ENCODE measurements at regions not wholly inside any gene's neighbourhood (a gene's known extent, or its start where the extent isn't known, plus 50 kb on each side); places are given as distances from the start of the nearest gene placed in this dataset.

DNA sequence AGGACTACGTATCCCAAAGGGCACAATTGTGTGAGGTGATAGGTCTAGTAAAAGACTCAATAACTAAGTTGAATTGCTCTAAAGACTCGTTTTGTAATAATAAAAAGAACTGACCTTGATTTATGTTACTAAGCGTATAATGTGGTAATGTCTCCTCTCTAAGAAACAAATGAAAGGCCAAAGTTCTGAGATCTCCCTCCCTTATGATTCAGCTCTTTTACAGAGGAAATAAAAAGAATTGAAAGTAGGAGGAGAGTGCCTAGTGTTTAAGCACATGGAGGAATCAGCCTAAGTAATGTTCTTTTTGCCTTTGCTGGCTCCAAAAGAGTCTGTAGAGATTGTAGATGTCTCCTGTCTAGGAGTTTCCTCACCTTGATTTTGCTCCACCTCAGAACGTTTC, 98.0 kb downstream of the ARL4A start:
- DNase-seq = no peak

DNA sequence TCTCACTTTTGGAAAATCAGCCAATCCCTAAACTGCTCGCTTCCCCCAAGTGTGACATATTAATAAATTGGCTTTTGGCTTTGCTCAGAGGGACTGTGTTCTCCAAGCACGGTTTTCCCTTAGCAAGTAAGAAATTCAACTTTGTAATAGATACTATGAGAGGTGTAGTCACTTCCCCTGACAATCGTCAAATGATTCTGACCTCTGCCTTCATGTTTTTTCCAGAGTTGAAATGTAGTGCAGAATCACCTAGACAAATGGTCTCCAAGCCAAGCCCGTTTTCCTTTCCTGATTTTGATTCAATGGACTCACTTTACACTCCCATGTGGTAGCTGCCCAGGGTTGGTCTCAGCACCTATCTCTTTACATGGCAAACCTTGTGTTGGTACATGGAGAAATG, 99.1 kb downstream of the ARL4A start:
- DNase-seq = no peak

DNA sequence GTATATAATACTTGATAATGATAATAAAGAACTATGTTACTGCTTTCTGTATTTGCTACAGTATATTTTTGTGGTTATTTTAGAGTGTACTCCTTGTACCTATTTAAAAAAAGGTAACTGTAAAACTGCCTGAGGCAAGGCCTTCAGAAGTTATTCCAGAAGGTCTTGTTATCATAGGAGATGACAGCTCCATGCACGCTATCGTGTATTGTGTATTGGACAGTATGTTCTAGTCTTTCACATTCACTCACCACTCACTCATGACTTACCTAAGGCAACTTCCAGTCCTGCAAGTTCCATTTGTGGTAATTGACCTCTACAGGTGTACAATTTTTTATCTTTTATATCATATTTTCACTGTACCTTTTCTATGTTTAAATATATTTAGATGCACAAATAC, 100.7 kb downstream of the ARL4A start:
- no peak for DNase-seq

DNA sequence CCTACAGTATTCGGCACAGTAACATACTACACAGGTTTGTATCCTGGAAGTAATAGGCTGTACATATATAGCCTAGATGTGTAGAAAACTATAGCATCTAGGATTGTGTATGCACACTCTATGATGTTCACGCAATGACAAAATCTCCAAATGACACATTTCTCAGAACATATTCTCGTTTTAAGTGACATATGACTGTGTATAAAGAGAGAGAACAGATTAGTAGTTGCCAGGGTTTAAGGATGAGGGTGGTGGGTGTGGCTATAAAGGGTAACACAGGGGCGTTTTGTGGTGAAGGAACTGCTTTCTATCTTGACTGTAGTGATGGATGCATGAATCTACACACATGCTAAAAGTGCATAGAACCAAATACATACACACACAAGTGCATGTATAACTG, 101.2 kb downstream of the ARL4A start:
- no peak for DNase-seq

DNA sequence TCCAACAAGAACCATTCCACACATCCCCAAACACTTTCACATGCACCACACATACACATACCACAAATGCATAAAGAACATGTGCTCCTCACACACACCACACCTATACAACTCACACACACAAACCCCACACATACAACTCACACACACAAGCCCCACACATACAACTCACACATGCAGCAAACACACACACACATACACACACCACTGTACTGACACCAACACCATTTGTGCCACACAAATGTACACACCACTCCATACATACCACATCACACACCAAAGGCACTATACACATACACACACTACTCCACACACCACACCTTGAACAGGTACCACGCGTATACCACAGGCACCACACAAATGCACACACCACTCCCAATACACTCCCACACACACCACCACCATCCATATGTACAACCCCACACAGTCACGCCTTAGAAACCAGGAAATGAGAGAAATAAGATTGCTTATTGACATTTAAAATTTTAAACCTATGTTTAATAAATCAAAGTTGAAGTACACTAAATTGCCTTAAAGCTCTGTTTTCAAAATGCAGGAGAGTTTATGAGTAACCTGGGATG, 107.4 kb downstream of the ARL4A start:
- DNase-seq = no peak

DNA sequence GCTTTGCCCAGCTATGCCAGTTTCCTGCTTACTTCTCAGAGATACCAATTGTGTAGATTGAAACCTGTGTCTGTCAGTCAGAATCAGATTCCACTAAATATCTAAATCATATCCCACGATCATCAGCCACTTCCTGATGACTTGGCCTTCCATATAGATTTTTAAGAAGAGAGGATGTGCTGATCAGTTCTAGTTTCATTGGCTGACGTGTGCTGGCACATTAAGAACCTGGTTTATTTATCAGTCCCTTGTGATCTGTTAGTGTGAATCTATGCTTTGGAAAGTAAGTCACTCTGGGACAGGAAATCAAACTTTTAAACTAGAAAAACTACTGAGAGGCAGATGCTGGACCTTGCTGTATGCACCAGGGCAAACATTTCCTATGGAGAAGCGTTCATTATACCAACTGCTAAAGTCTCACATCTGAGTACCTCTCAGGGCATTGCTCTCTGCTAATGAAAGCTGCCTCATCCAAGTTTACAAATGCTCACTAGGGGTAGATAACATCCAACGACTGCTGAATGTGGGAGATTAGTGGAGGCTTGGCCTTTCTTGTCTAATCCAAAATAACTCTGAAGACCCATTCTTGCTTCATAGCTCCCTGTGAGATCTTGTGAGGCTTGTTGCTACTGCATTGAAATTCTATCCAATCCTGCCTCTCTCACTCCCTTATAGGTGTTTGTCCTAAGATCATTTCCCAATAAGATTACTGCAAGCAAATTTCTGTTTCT, 109.1 kb downstream of the ARL4A start:
- no peak for DNase-seq

DNA sequence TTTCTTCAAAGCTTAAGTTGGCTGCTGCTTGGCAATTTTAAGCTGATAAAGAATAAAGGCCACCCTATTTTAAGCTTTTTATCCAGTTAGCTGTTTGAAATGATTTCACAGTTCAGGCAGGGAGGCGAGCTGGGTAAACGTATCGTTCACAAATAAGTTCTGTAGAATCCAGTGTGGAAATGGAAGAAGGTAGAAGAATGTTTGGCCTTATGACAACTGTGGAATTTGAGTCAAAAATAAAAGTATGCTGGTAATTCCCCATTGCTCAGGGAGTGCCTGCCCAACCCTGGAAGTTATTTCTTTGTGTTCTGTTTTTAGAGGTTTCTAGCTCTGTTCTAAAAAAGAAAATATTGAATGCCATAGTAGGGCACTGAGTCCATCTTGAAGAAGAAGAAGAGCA, 113.1 kb downstream of the ARL4A start:
- no peak for DNase-seq

DNA sequence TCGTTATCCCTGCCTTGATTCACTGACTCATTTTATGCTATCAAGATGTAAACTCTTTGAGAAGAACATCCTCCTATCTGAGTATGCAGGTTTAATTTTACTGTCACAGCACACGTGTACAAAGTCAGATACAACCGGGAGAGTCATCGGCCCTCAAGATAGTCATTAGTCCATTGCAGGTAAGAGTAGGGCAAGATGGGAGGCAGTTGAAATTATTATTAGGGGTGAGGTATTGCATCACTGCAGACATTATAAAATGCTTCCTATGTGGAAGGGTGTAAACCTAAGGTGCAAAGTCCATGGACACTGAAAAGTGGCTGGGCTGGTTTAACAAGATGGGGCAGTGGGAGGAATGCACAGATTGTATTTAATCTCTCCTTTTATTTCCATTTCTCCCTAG, 113.7 kb downstream of the ARL4A start:
- no peak for DNase-seq

DNA sequence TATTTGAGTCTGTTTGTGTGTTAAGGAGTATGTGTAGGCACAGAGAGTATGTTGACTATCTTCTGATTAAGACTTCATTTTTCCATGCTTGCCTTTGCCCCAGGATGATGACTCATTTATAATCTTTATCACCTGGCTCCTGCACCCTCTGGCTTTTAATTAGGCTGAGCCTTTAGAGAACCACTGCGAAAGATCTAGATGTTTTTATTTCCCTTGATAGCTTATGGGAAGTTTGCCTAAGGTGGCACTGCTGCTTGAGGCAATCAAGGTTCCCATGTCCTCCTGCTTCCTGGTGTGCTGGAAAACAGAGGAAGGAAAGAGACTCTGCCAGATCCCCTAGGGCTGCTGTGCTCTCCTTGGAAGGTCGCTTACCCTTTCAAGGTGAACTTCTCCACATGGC, 114.6 kb downstream of the ARL4A start:
- no peak for DNase-seq

DNA sequence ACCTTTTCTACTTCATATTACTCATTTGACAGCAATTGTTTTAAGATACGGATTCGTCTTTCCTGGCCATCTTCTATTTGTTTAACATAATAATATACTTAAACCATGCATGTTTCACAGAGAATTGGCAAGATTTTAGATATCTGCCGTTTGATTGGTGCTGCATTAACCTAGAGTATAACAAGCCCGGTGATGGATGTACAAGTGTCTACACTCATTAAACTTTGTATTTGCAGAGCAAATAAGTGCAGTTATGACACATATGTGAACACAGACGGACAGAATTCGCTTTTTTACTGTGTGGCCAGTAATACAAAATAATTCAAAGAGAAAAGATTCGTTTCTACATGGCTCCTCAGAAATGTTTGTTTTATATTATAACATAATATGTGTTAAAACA, 116.1 kb downstream of the ARL4A start:
- DNase-seq = no peak

DNA sequence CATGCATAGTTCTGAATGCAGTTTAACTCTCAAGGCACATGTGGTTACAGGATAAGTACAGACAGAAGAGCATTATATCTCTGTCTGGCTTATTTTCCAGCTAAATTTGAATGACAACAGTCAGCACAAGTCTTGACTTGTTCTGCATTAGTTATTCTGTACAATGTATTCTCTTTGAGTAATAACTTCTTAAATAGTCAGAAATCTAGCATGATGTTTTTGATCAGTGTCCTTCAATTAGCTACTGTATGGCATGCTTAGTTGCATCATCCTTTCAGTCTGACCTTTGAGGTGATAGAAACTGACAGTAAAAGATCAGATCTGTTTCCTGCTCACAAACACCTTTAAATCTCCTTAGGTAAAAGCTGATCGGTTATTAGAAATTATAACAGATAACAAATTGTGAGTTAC, 118.1 kb downstream of the ARL4A start:
- no peak for DNase-seq

DNA sequence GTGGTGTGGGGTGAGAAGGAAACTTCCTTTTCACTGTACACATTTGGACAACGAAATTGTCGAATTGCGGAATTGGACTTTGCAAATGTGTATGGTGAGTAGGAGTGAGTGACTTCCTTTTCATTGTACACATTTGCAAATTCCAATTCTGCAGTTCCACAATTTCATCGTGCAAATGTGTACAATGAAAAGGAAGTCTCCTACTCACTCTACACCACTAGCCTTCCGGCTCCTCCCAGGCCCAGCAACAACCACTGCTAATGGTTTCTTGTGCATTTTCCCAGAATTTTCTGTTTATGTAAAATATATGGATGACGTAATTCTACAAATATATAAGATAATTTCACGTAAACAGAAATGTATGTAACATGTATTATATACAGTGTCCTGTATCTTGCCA, 118.5 kb downstream of the ARL4A start:
- DNase-seq = no peak

DNA sequence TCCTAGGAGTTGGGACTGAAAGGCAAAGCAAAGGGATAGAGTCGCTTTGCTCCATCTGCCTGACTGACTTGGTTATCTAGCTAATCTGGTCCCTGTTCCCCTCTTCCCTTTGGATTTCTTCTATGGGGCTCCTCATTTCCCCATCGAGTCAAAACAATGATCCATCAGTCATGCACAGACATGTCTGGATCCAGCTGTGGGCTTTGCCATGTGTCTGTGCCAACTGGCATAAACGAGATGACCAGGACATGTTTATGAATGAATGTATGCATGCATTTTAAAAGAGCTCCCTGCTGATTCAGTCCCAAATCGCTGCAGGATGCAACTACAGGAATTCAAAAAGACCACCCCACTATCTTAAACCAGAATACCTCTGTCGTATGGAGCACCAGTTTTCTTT, 122.0 kb downstream of the ARL4A start:
- DNase-seq = no peak

DNA sequence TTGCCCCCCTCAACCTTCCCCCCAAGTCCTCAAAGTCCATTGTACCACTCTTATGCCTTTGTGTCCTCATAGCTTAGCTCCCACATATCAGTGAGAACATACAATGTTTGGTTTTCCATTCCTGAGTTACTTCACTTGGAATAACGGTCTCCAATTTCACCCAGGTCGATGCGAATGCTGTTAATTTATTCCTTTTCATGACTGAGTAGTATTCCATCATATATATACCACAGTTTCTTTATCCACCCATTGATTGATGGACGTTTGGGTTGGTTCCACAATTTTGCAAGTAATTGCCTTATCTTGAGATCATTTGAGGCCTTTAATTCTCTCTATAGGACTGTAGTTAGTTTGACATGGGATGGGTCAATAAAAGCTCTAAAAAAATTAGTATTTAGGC, 124.7 kb downstream of the ARL4A start:
- no peak for DNase-seq

DNA sequence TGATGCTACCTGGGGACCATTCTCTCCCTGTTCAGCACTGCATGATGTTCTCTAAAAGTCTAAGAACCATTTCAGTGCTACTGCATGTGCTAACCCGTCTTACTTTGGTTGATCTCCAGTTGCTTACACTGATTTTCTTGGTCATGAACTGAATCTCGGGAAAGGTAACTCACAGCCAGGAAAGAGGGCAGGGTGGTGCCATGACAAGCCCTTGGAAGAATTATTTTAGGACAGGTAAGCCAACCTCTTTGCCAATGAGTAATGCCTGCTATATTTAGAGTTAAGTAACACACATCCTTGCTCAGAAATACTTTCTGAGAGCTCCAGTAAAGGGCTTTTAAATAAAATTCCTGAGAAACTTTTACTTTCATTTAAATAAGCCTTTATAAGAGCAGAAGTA, 126.7 kb downstream of the ARL4A start:
- DNase-seq = no peak

DNA sequence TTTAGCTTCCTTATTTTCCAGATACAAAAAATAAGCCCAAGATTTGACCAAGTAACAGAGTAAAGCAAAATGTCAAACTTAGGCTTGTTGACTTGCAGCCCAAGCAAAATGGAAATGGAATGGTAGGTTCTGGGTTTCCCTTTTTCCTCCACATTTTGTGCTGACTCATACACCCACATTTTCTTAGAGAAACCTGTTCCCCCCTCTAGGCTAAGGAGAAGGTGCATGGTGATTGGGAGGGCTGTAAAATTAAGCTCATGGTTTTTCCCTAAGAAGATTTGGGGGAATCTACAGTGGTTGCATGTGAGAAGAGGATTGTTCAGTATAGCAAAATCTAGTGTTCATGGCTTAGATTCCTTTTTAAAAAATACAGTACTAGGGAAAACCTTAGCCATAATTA, 127.4 kb downstream of the ARL4A start:
- no peak for DNase-seq

DNA sequence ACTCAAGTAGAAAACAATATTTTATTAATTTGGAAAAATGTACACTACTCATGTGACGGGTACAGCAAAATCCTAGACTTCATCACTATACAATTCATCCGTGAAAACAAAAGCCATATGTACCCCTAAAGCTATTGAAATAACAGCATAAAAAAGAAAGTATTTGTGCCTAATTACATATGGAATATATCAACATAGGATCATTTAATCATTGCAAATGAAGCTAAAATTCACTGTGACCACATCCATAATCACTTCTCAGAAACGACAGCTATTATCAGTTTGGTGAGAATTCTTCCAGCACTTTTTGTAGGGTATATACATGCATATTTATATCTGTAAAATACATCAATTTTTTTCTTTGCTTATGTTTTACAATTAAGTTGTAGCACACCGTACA, 128.0 kb downstream of the ARL4A start:
- no peak for DNase-seq

DNA sequence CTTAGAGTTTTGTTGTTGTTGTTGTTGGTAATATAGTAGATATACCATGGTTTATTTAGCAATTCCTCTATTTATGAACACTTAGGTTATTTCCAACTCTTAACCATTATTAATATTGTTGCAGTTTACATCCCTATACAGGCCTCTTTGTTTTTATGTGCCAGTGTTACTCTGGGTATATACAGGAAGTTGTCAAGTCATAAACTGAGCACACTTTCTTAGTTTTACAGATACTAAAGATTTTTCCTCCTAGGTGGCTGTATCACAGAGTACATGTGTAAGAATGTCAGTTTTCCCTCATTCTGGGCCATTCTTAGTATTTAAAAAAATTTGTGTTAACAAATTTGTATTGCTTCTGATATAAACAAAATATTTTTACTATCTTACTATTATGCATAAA, 128.4 kb downstream of the ARL4A start:
- no peak for DNase-seq

DNA sequence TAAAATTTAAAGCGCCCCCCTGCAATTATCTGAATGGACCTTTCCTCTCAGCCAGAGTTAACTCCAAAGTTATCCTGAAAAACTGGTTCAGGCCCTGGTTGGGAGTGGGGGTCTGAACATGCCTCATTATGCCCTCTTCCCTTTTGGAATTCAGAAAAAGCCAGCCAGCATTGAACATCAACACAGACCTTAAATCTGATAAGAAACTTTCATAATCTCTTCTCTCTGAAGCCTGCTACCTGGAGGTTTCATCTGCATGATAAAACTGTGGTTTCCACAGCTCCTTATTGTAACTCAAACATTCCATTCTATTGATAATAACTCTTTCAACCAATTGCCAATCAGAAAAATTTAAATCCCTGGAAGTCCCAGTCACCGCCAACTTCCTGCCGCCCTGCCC, 133.3 kb downstream of the ARL4A start:
- DNase-seq = no peak

DNA sequence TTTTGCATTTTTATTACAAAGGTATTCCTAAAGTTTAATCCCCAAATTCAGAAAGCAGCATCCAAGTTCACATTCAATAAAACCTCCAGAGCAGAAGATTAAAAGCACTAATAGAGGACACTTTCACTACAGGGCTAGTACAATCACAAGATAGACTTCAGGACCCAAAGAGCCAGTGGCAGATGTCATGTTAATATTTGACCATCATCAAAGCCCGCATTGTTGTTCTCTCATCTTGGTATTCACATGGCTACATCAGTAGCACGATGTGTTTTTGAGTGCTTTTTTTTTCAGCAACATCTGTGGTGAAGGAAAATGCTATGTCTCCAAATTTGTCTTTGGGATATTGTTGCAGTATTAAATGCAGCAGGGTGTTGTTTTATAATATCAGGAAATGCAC, 134.3 kb downstream of the ARL4A start:
- DNase-seq = no peak

DNA sequence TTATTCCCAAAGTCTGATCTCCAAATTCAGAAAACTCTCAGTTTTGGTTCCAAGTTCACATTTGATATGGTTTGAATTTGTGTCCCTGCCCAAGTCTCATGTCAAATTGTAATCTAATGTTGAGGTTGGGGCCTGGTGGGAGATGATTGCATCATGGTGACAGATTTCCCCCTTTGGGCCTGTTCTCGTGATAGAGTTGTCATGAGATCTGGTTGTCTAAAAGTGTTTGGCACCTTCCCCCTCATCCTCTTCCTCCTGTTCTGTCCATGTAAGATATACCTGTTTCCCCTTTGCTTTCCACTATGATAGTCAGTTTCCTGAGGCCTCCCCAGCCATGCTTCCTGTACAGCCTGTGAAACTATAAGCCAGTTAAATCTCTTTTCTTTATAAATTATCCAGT, 138.6 kb downstream of the ARL4A start:
- no peak for DNase-seq

DNA sequence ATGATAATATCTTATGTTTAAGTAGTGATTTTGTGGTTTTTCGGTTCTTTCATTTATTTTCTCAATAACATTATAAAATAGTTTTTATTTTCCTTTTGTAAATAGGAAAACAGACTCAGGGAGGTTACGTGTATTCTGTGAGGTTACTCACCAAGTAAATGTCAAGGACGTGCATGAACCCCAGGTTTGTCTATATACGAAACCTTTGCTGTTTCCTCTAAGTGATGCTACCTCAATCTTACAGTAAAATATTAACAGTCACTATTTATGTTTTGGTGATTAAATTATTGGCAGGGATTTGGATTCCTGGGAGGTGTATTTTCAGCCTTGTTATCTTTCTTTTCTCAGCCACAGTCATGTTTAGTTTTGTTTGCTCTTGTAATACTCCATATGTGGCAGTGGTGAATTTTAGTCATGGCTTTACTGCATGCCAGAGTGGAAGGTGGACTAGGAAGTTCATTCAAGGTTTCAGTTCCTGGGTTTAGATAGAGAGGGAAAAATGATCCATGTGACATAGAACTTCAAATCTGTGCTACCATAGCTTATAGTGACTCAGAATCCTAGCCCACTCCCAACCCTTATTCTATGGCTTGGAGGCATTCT, 139.9 kb downstream of the ARL4A start:
- DNase-seq = no peak

DNA sequence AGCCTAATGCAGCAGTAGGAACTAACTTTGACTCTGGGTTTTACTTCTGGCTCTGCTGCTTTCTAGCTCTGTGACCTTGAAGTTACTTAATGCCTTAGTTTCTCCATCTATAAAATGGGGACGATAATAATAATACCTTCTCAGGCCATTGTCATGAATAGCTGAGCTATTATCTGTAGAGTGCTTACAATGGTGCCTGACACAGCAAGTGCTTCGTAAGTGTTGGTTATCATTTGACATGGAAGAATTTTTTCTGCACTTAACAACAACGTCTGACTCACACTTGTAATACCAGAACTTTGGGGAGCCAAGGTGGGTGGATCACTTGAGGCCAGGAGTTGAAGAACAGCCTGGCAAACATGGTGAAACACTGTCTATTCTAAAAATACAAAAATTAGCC, 140.5 kb downstream of the ARL4A start:
- DNase-seq = no peak

DNA sequence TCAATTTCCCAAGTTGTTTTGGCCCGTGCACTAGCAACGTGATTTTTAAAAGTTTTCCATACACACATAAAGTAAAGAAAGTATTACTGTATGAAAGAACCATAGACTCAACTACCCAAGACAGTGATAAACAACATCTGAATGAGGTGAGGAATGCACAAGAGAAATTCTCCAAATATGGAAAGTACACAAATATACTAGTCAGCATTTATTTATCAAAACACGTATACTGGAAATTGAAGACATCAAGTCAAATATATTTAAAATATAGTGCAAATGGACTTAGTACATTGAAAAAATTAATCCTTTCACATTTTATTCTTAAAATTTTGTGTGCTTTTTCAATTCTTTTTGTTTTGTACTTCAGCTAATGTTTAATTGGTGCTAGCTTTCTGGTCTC, 143.6 kb downstream of the ARL4A start:
- no peak for DNase-seq

DNA sequence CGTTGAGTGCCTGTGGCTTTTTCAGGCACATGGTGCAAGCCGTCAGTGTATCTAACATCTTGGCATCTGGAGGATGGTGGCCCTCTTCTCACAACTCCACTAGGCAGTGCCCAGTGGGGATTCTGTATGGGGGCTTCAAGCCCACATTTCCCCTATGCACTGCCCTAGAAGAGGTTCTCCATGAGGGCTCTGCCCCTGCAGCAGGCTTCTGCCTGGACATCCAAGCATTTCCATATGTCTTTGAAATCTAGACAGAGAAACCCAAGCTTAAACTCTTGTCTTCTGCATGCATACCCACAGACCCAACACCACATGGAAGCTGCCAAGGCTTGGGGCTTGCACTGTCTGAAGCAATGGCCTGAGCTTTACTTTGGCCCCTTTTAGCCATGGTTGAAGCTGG, 146.4 kb downstream of the ARL4A start:
- no peak for DNase-seq

Measured in NCI-H187 (cell line).